ENCODE measurements at regions not wholly inside any gene's neighbourhood (a gene's known extent, or its start where the extent isn't known, plus 50 kb on each side); places are given as distances from the start of the nearest gene placed in this dataset.

DNA sequence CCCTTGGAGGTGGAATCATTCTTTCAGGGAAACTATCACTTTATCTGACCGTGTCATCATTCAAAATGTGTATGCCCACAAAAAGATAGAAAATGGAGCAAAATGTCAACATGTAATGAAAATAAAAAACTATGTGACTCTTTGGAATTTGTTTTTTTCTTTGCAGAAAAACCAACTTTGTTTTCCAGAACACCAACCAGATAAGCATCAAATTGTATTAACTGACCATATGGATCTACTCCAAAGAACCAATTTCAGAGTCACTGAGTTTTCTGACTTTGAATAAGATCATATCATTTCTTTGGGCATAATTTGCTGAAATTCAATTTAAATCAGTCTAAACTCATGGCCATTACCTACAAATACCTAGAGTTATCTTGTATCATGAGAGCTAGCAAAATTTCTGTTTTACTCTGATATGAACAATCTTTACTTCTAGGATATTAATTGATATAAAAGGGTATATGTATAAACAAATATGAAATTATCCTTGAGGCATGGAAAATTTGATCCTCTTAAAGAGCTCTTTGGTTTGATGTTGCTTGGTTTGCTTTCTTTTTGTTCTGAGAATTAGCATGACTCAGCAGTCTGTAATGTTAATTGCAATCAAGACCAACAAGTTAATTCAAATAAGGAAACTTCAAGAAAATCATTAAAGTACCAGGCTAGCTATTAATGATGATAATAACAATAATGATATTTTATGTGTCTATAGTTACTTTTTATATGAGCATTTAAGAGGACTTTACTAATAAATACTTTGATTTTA, 444.4 kb upstream of the MARCKS start:
- DNase-seq (ENCODE audit: low read depth in 4 of 4, low spot score in 3 of 4), result no peak

DNA sequence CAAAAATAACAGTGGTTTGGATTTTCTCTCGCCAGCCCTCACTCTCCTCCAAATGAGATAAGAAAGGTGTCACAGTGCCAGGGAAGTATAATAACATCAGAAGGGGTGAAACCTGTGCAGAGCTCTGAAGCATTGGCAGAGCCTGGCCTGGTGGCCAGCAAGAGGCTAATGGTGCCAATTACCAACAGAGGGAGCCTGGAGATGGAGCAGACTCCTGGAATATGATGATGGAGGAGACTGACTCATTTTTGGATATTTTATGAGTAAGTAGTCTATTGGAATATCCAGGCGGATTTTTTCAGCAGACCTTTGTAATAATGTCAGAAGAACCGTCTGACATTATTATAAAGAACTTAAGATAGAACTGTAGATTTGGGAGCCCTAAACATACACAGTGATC, 442.6 kb upstream of the MARCKS start:
- no peak for DNase-seq (ENCODE audit: low read depth in 4 of 4, low spot score in 3 of 4)

DNA sequence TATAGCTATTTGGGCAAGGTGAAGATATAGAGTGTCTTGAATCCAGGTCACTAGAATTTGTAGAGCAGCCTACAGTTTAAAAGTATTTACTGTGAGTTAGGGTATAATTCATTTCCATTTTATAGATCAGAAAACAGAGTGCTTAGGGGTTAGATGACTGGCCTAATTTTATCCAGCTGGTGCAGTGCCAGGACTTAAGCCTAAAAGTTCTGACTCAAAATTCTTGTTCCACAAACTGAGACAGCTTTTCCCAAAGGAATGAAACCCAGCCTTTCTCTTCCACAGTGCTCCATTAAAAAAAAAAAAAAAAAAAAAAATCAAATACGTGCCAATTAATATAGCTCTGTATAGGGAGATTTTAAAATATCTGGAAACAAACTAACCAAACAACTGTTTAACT, 441.0 kb upstream of the MARCKS start:
- DNase-seq (ENCODE audit: low read depth in 4 of 4, low spot score in 3 of 4), result no peak

DNA sequence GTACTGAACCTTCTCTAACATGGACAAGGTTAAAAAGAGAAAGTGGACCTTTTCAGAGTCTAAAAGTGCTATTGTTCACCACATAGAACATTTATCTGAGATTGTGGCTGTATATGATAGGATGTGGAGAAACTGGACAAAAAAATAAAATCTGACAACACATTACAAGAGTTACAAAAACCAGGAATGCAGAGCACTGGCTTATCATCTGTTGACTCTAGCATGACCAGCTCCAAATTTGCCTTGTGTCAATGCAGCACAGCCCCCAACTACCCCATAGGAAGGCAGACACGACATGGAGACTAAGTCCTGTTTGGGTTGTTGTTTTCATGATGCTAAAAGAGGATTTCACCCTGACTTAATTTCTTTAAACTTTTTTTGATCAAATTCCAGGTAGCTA, 436.9 kb upstream of the MARCKS start:
- DNase-seq (ENCODE audit: low read depth in 4 of 4, low spot score in 3 of 4), result no peak

DNA sequence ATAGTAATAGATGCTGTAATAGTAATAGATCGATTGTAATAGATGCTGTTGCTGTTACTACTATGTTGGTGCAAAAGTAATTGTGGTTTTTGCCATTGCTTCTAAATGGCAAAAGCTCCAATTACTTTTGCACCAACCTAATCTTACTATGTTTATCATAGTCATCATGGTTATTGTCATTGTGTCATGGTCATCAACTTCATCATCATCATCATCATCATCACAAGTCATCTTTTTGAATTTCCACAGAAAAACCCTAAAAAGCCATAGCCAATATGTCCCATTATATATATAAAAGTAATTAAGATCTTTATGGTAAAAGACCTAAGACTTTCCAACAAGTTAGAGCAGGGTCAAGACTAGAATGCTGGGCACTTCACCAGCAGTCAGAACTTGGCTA, 435.1 kb upstream of the MARCKS start:
- DNase-seq (ENCODE audit: low read depth in 4 of 4, low spot score in 3 of 4), result no peak

GRCh38 chr6:113423956-113424355, 433.2 kb upstream of the MARCKS start:
- DNase-seq (ENCODE audit: low read depth in 4 of 4, low spot score in 3 of 4), result no peak

DNA sequence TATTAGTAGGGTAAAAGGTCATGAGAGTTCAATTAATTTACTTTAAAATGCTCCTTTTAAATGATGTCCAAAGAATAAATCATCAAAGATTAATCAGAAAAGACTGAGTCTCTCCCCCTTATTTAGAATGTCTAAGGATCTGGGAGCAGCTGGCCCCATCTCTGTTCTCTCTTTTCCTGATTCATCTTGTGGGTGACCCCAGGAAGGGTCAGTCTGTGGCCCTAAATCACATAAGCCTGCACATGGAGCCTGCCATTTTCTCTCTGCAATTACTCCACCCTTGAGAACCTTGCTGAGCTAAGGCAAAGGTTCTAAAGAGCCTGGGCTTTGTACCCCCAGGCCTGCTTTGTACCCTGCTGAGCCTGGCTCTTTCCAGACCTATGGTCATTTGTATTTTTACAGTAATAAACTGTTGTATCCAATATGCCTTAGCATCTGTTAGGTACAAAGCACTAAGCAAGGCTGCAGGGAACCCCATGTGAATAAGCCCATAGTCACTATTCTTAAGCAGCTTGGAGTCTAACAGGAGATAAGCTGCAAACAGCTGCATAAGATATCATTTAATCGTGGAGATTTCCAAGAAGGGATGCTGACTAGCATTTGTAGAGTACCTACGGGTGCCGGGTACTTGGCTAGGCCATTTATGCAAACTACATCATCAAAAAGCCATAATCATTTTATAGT, 431.0 kb upstream of the MARCKS start:
- no peak for DNase-seq (ENCODE audit: low read depth in 4 of 4, low spot score in 3 of 4)

DNA sequence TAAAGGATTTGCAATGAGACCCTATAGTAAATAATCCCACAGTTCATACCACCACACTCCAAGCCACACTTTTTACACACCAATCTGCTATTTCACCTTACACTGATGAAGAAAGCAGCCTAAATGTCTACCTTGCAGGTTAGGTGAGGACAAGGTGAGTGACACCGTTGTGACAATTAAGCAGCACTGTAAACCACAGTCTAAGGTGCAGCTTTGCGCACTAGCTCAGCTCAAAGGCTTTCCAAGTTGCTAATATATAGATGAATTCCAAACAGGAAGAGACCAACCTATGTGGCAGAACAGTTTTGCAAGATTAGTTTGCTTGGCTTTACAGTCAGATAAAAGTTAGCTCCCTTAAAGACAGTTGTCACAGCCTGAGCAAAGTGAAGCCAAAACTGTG, 429.5 kb upstream of the MARCKS start:
- DNase-seq (ENCODE audit: low read depth in 4 of 4, low spot score in 3 of 4), result no peak

DNA sequence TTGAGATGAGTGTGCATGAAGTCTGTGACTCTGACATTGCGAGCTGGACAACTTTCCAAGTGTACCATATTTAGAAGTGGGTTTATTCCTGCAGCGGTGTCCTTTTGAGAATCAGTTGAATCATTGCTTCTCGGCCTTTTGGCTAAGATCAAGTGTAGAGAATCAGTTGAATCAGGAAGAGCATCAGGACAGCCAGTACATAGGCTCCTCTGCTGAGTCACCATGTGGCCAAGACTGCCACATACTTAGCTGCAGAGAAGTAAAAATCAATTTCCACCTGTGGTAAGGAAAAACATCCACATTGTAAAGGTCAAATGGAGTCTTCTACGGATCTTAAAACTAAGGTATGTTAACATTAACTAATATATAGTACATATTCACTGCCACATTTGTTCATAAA, 428.4 kb upstream of the MARCKS start:
- DNase-seq (ENCODE audit: low read depth in 4 of 4, low spot score in 3 of 4), result no peak

- DNase-seq (ENCODE audit: low read depth in 4 of 4, low spot score in 3 of 4), result no peak
These were observed 424.4 kb upstream of the MARCKS start for GRCh38 chr6:113432521-113433334.

DNA sequence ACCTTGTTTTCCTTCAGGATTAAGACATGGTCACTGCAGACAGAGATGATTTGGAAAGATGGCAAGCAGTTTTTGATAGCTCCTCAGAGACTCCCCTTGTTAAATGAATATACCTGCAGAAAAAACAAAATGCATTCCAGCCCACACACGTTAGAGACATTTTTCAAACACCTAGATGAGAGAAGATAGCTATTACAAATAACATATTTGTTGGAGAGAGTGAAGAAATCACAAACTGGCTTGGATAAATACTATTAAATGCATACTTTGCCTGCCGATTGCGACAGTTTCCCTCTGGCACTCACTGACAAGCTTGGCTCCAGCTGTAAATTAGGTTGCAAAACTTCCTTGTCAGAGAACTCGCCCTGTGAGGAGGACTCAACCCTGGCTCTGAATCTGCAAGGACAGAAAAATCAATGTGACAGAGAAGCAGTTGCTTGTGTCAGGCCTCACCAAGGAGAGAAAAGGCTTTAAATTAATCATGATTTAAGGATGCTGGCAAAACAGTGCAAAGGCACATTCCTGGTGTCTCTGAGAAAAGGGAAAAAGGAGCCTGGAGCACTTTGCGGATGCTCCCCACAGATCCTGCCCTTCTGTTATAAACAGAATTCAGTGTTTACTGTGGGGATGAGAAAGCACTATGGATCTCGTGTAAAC, 423.7 kb upstream of the MARCKS start:
- DNase-seq (ENCODE audit: low read depth in 4 of 4, low spot score in 3 of 4), result no peak

DNA sequence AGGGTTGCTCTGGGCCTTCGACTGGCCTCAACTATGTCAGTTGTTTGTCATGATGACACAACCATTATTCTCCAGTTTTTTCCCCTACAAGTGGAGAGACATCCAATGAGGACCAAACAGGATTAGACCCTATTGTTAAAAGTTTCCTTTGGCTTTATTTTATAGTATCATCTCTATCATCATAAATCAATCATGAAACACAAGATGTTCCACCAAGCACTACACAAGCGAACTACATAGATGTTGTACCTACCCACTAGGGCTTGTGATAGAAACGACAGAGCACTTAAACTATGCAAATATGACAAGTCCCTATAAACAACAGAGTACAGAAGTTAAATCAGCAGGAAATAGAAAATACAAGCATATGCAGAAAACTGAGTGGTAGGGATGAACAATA, 422.5 kb upstream of the MARCKS start:
- DNase-seq (ENCODE audit: low read depth in 4 of 4, low spot score in 3 of 4), result no peak

- DNase-seq (ENCODE audit: low read depth in 4 of 4, low spot score in 3 of 4), result no peak
These were observed 419.6 kb upstream of the MARCKS start for GRCh38 chr6:113437566-113437965.

- DNase-seq (ENCODE audit: low read depth in 4 of 4, low spot score in 3 of 4), result no peak
These were observed 417.3 kb upstream of the MARCKS start for GRCh38 chr6:113439866-113440265.

DNA sequence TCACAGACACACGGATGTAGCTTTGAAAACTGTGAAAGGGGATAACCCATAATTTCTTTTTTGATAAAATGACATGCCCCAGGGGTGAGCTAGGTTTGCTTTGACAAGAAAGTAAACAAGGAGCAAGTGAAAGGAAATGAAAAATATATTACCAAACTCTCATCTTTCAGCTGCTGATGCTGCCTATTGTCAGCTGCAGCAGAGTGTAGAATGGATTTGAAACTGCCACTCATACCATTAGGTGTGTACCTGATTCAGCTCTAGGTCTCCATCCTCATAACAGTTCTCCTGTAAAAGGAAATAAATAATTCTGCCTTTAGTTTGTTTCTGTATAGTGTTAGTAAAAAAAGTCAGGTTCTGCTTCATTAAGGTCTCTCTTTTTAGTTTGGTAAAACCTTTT, 415.1 kb upstream of the MARCKS start:
- DNase-seq (ENCODE audit: low read depth in 4 of 4, low spot score in 3 of 4), result no peak

DNA sequence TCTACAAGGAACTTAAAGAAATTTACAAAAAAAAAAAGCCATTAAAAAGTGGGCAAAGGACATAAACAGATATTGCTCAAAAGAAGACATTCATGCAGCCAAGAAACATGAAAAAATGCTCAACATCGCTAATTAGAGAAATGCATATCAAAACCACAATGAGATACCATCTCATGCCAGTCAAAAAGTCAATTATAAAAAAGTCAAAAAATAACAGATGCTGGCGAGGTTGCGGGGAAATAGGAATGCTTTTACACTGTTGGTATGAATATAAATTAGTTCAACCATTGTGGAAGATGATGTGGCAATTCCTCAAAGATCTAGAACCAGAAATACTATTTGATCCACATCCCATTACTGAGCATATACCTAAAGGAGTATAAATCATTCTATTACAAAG, 411.9 kb upstream of the MARCKS start:
- DNase-seq (ENCODE audit: low read depth in 4 of 4, low spot score in 3 of 4), result no peak

GRCh38 chr6:113447088-113447831, 409.9 kb upstream of the MARCKS start:
- DNase-seq (ENCODE audit: low read depth in 4 of 4, low spot score in 3 of 4), result no peak

DNA sequence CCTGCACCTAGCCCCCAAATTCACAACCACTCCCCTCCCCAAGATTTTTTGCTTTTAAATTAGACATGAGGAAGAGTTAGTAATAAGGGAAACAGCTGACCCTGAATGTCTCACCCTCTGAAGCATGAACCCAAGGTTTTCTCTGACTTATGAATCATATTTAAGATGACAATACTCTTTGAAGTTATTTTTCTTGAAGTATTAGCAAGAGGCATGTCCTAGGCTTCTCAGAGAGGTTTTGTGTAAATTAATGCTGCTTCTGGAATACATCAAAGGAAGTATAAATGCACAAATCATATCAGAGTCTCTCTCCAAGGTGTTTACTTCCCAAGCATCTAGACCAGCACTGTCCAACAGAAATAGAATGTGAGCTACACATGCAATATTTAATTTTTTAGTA, 408.1 kb upstream of the MARCKS start:
- no peak for DNase-seq (ENCODE audit: low read depth in 4 of 4, low spot score in 3 of 4)

DNA sequence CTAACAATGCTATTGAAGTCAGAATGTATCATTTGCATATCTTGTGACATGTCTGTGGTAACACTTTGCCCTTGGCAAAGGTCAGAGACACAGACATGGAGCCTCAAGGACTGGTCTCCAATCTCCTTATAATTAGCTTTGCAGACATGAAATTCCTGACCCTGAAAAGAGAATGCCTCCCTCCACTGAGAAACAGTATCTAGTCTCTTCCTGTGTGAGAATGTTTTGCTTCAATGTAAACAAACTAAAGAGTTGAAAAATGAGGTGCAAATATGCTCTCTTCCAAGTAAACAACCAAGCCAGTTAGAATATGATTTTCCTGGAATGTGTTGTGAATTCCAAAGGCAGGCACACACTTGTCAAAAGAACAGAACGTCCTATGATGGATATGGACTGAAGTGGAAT, 407.1 kb upstream of the MARCKS start:
- DNase-seq (ENCODE audit: low read depth in 4 of 4, low spot score in 3 of 4), result no peak

- DNase-seq (ENCODE audit: low read depth in 4 of 4, low spot score in 3 of 4), result no peak
These were observed 406.1 kb upstream of the MARCKS start for GRCh38 chr6:113451049-113451448.

Measured in right renal pelvis (tissue), 4 donors.